Effector CD4-positive, alpha-beta T cell (primary cell): ENCODE measurements at regions not wholly inside any gene's neighbourhood (a gene's known extent, or its start where the extent isn't known, plus 50 kb on each side); places are given as distances from the start of the nearest gene placed in this dataset.

ENCODE experiments used
- DNase-seq: peaks from one replicate; pipeline ENCODE4 v3.0.0-alpha.2; 2020

DNA sequence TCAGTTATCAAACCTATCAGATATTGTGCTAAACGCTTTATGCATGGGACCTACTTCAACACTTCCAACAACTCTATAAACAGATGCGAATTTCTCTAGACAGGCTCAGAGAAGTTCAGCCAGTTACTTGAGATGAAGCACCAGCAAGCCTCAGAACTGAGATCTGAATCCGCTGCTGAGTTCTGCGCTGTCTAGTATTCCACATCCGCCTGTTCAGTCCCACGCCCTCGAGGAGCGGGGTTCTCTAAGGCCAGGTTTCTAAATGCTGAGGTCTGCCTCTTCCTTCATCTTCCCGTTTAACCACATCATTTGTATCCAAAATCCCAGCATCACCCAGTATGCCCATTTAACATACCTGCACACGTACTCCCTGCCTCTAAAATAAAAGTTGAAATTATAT lies 297.8 kb upstream of the ZNF32 start:
- no peak for DNase-seq

DNA sequence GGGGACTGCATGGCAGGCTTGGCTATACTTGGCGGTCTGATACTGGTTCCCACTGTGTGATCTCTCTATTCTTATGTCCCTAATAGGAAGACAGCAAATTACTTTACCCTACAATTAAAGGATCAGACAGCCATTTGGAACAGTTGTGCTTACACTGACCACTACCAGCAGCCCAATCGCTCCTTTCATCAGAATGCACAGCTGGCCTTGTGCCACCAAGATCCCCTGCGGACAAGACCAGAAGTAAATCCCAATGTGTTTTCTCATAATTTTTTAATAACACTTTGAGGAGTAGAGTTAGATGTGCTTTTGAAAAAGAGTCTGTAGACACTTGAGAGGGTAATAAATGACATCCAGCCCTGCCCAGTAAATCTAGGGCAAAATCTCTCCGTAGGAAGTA lies 297.2 kb upstream of the ZNF32 start:
- DNase-seq, result no peak

DNA sequence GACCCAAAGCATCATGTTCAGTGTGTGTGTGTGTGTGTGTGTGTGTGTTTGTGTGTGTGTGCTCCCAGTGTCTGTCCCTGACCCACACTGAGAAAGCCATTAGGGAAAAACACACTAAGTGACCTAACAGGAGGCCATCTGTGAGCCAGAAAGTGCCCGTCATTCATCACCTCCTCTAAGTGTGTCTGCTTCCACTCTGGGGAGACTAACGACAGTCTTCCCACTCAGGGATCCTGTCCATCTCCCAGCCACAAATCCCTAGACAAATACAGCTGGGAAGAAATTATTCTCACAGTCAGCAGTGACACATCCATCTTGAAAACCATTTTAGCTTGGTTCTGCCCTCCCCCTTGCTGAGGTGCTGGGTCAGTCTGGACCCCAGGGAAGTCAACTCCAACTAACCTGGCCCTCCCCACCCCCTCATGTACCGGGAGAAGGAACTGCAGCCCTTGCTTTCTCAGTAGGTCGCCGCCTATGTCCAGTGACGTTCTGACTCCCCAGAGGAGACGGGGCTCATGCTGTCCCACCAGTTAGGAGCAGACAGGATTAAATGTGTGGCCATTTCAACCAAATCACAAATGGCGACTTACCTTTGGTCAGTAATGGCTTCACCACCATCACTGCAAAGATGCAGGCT lies 296.5 kb upstream of the ZNF32 start:
- no peak for DNase-seq

DNA sequence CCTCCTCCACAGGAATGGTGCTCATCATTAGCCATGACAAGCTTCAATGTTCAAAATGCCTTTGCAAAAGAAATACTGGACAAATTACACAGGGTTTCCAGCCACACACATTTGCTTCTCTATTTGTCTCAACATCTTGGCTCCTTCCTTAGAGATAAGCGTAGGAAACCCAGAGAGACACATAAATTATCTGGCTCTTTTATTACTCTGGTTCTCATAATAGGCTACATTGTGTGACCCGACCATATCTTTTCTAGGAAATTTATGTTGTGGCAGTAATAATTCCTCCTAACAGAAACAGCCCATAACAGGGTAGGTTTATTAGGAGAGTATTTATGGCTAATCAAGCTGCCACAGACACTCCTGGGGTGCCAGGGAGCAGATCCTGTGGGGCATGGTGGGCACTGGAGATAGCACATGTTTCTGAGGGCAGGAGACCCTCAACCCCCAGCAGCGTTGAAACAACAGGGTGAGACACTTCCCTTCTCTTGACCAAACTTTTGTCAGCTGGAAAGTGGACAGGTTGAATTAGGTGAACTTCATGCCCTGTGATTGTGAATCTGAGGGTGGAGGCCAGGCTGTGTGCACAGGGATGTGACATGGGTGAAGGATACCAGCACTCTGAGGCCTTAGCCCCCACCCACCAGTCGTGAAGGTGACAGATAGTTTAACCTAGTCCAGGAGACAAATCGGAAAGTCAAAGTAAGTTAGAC lies 295.9 kb upstream of the ZNF32 start:
- no peak for DNase-seq

DNA sequence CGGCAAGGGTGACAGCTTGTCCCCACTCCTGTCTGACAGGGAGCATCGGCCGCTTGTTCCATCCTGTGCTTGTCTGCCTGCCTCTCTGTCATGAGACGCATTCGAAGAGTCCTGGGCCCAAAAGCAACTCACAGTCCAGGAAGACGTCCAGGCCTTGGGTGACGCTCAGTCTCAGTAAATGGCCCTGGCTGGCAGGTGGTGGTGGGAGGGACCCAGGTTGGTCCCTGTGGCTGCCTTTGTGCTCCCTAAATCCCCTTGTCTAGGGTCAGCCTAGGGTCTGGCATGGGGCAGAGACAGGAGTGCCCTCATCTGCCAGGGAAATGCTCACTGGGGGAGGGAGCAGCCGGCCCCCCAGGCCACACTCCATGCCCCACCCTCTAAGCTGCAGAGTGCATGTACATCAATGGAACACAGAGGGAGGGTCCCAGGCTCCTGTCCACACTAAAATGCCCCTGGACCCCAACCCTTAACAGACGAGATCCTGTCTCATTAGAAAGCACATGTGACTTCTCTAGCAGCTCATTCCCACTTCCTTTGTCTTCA lies 295.2 kb upstream of the ZNF32 start:
- DNase-seq, result no peak

DNA sequence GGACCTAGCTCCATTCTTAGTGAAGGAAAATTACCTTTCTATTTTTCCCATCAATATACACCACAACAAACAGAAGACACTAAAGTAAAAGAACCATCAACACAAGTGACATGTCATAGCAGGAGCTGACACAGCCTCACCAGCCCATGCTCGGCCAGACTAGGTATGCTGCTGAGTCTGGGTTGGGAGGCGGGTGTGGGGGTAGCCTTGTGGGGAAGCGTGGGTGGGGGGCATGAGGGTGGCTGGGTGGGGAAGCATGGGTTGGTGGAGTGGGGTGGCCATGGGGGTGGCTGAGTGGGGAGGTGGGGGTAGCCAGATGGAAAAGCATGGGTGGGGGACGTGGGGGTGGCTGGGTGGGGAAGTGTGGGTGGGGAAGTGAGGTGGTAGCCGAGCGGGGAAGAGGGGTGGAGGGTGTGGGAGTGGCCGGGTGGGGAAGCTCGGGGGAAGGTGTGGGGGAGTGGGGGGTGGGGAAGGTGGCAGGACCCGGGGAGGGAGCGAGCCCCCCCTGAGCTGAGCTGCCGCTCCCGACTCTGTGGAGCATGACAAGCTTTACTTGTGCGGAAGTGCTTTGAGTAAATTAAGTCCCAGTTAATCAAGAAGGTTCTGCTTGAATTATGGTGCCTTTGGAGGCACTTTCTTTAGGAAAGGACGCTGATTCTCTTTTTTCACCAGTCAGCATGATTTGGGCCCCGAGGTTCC lies 294.6 kb upstream of the ZNF32 start:
- DNase-seq, result no peak

DNA sequence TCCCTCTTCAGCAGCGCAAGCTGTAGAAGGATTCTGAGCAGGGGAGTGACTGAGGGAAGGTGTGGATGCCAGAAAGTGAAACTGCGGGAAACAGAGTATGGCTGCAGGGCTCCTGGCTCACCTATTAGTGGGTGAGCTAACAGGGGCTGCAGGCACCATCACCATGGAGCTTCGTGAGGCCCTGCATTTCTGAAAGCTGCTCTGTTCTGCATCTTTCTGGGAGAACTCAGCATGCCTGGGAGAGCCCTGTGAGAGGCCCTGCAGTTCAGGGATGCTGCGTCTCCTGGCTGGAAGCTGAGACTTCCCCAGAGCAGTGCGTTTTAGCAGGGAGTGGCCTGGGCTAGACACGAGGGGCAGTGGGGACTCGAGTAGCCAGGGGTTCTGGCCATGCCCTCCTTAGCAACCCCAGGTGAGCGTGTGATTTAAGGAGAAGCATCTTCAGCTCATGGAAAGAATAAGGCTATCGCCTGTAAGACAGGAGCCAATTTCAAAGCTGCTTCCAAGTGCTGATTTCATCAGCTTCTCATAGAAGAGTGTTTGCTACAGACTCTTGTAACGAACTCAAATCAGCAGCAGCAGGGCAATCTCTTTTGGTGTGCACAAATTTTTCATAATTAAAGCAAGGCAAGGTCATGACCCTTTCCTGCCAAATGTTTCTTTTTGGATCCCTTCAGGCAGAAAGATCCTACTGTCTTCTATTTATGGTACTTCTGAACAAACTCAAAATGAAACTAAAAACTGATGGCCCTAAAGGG lies 293.6 kb upstream of the ZNF32 start:
- no peak for DNase-seq

DNA sequence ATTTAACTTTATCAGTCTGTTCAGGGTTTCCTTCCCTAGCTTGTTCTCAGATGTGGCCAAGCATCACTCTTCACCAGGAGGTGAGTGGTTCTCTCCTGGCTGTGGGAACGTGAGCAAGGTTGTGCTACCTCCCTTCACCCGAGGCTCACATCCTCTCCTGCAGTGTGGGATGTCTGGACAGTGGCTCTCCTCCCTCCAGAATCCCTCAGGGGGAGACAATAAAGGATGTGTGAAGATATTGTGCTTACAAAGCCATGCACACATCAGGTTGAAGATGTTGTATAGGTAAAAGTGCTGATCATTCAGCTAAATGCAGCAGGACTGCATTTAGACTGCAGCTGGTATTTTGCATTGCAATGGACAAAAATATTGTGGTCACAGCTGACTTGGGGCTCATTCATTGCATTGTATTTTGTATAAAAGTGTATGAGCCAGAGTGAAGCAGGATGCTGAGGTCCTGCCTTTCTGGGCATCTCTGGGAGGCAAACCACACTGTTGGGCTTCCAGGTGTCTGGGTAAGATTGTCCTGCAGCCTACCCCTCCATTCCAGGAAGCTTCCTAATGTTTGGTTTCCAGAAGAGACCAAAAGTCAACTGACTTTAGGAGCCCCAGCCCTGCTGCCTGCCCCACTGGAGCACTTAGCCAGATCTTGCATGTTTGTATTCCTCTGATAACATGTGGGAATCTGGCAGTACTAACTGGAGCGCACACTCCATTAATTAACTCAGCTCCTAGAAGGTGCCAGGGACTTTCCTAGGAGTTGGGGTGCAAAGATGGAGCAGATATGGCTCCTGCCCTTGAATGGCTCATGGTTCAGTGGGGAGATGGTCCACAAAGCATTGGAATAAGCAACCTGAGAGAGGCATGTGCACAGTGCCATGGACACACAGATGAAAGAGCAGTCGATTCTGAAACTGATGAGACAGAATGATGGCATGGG lies 292.5 kb upstream of the ZNF32 start:
- DNase-seq, result no peak

DNA sequence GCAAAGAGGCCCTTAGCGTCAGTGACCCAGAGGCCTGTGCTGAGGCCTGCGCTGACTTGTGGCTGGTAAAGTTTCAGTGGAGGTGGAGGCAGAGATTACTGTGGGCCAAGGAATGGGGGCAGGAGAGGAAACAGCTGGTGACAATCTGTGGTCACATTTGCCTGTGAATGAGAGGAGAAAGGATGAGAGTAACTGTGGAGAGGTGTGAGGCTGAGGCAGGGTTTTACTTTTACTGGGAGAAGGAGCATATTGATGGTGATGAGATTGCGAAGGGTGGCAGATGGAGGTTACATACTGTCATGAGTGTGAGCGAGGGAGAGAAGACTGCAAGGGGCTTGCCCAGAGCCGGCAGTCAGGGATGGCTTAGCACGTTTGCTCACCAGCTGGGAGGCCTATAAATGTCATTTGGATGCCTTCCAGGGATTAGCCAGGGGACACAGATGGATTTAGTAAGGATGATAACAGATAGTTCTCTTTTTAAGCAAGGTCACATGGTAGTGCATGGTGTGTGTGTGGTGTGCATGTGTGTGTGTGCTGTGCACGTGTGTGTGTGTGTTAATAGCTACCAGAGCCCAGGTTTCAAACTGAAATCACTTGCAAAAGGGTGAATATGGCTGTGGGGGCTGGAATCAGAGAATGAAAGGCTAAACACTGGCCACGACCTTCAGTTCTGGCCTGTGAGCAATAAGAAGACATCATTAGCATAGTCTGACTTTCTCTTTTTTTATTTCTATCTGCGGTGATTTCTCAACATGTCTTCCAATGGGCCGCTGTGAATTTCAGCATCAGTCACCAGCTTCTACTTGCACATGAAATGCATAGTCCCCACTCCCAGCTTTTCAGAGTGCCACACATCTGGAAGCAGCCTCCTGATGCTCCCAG lies 291.5 kb upstream of the ZNF32 start:
- no peak for DNase-seq

DNA sequence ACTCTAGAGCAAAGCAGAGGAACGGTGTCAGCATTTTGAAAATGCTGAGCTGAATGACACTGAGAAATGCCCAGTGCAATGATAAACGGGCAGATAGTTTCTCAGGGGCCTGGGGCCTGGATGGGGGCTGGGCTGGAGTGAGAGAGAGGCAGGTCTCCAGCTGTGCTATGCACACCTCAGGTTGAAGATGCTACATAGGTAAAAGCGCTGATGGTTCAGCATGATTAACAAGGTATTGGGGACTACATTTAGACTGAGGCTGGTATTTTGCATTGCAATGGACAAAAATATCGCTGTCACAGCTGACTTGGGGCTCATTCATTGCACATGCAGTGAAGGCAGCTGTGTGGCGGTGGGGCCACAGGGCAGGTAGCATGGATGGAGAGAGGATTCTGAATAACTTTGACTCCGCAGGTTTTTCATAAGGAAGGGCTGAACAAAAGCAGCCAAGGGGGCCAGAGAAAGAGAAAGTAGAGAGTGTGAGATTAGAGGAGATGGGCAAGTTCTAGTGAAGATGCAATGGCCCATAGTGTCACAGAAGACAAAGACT lies 290.8 kb upstream of the ZNF32 start:
- no peak for DNase-seq

DNA sequence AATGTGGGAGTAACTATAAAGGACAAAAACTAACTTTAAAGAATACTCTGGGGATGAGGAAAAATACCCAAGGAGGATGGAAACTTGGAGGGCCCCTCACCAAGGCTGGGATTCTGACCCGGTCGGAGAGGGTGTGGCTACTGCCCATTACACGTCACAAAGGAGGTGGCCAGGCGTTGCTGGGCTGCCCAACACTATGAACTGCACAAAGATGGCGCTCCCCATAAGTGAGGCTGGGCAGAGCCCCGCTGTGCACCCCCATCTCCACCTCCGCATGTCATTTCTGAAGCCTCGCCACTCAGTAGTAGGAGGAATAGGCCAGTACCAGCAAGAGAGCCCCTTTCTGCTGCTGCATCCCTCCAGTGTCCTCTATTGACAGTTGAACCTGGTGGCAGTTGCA lies 290.1 kb upstream of the ZNF32 start:
- DNase-seq, result no peak

DNA sequence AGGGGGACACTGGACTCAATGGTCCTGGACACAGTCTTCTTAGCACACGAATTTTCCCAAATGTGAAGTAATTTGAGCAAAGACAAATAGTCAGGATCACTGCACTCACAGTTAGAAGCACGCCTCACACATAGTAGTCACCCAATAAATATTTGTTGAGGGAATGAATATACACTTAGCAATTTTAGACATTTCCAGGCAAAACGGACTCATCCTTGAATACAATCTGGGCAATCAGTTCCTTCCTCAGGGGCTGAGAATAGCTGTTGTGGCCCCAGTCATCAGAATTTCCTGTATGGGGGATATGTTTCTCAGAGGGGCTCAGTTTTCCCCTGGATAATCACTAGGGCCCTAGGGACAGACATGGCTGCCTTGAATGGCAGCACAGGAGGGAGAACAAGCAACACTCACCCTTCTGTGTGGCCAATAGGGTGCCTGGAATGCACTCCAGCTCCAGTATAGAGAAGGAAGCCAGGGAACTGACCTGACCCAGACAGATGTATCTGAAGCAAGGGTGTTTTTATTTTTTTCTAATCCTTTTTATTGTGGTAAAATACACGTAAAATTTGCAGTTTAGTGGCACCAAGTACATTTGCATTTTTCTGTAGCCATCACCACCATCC lies 282.7 kb upstream of the ZNF32 start:
- no peak for DNase-seq

DNA sequence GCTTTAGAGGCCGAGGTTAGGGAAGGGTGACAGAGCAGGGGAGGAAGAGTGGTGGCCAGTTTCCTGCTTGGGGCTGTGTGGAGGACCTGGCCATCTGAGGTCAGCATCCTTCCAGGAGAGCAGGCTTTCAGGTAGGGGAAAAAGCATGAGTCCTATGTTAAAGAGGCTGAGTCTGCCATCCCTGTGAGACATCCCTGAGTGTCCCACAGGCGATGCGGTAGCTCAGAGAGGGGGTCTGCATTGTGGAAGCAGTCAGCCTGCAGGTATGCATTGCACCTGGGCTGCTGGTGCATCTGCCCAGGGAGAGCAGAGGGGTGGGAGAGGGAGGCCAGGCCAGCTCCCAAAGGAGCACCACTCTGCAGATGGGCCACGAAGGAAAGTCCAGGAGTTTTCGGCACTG lies 282.1 kb upstream of the ZNF32 start:
- DNase-seq, result no peak

DNA sequence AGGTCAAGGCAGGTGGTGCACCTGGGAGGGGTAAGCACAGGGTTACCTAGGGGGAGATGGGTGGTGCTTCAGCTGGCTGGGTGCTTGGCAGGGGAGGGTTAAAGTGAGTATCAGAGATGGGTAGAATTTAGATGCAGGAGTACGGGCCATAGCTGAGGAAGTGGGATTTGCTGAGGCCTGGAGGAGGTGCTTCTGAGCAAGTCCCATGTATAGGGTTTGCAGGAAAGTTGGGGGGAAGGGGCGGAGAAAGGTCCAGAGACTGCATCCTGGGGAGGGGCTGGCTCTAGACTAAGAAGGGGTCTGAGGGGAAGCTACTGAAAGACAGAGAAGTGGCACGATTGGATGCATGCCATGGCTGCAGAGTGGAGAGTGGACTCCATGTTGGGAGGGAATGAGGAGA lies 281.6 kb upstream of the ZNF32 start:
- DNase-seq, result no peak

DNA sequence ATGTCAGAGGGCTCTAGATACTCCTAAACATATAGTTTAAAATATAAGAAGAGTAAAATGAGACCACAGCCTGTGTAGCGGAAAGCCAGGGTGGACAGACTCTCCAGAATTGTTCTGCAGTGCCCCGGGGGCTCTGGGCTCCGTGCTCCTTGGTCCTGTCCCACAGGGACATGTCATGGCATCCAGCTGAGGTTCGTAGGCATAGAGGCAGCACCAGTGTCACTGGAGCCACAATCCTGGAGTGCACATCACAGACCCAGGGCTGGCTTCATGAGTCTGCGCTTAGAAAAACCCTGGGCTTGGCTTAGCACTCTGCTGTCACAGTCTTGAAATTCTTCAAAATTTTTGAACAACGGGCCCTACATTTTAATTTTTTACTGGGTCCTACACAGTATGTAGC lies 280.4 kb upstream of the ZNF32 start:
- DNase-seq, result no peak

DNA sequence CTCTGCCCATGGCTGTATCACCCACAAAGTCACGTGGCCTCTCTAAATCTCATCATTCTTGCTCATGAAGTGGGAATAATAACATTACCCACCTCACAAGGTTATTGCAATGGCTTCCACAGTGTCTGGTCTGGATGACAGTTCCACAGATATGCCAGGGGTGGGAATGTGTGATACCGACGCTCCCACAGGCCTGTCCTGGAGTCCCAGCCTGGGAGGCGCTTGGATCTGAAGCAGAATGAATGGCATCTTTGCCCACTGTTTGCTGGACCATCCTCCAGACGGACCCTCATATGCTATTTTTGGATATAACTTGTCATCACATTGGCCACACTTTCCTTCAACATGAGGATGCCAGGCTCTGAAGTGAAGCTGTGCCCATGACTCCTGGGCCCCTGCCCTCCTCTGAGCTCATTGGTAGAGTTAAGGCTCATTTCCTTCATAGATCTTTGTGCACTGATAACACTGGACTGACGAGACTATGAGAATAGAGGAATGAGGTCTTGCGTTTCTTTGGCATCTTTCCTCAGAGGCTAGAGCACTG lies 279.8 kb upstream of the ZNF32 start:
- no peak for DNase-seq

DNA sequence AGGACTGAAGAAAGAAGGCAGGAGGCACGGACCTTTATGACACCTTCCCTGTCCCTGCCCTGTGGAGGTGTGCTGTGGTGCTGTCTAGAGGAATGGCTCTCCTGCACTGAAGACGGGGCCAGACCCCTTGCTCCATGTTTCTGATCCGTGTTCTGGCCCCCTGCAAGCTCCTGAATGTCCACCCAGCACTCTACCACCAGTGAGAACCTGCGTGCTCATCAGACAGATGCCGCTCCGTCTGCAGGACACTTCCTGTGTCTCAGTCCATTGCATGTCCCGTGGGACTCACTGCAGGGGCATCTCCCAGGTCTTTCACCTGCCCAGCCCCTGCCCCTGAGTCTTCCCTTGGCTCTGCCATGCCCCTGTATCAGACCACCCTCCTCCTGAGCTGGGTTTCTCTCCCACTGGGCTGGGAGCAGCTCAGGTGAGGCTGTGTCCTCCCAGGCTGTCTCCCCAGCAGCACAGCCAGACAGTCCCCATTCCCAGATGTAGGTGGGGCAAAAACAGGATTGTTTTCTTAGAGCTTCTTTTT lies 278.3 kb upstream of the ZNF32 start:
- no peak for DNase-seq

DNA sequence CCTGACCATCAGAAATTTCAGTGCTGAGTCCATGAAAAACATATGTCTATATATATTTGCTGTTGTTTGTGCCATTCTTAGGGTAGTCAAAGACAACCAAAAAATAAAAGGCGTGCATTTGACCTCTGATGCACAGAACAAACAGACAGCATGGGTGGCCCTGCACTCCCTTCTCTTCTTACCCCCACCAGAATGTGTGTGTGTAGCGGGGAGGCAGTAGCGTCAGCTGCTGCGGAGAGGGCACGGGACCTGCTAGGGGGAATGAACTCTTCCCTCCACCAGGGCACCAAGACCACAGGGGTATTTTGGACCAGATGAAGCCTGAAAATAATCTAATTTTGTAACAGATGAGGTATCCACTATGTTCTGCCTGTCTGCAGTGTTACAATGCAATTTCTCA lies 277.7 kb upstream of the ZNF32 start:
- no peak for DNase-seq

DNA sequence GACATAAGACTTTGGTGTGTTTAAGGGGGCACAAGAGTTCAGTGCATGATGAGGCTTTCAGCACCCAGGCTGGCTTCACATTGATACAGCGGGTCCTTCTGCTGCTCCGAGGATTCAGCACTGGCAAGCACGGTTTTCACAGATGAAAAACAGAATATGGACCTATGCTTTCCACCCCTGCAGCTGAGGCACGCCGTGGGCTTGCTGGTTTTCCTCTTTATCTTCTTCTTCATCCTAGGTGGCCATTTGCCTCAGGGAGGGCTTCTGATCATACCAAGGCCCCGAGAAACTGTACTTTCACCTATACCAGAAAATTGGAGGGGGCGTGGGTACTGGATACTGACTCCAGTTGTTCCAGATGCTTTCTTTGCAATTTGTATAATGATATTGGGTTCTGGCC lies 277.1 kb upstream of the ZNF32 start:
- no peak for DNase-seq

DNA sequence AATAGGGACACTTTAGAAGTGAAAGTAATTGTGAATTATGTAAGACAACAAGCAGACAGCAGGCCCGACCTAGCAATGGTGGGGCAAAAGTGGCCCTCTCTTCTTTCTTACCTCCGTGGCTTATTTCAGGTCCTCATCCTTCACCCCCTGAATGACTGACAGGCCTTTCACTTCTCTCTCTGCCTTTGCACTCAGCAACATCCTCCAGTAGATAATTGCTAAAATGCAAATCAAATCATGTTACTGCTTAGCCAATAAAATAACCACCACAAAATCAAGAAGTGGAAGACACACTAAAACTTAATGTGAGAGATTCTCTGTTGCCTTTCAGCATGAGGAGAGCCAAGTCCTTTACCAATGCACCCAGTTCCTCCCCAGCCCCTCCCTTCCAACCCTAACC lies 274.6 kb upstream of the ZNF32 start:
- no peak for DNase-seq
